Suprapubic skin (tissue), 3 donors: ENCODE measurements at regions not wholly inside any gene's neighbourhood (a gene's known extent, or its start where the extent isn't known, plus 50 kb on each side); places are given as distances from the start of the nearest gene placed in this dataset.

Source experiments
- EP300 ChIP-seq: sonication (generic); formaldehyde crosslinking; IDR thresholded peaks from one replicate; pipeline ENCODE4 v1.6.1; 2017; ENCODE audit warnings: antibody characterized with exemption
- POLR2A ChIP-seq, 2 donors: fragments of 450-650 bp; IDR thresholded peaks; one replicate each; pipeline ENCODE4 v1.6.1; 2017; ENCODE audit warnings: antibody characterized with exemption in 2 of 2, mild to moderate bottlenecking in 2 of 2, moderate library complexity in 2 of 2
- TF ChIP-seq, protein P1 (sequence below), 2 donors: fragments of 200-600 bp in 1 of 2; fragments of 450-650 bp in 1 of 2; sonication (generic) in 1 of 2; IDR thresholded peaks; one replicate each; pipeline ENCODE4 v1.5.1; 2016 to 2019; ENCODE audit warnings: antibody characterized with exemption in 2 of 2, mild to moderate bottlenecking in 1 of 2, moderate library complexity in 1 of 2

DNA sequence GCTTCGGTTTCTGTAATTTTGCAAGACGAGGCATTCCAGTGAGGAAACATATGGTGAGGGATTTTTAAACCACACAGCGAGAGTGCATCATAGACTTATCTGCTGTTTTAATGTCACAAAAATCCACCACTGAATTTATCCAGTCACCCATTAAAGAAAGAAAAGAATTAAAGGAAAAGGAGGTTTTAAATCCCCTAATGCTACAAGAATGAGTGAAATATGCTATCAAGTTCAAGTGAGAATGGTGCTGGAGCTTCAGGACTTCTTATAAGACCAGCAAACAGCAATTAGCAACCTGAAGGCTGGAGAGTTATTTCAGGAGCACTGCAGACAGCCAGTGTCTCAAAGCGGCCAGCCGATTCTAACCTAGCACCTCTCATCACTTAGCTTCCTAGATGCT lies 439.1 kb upstream of the MGMT start:
- TF ChIP-seq, protein P1, sequence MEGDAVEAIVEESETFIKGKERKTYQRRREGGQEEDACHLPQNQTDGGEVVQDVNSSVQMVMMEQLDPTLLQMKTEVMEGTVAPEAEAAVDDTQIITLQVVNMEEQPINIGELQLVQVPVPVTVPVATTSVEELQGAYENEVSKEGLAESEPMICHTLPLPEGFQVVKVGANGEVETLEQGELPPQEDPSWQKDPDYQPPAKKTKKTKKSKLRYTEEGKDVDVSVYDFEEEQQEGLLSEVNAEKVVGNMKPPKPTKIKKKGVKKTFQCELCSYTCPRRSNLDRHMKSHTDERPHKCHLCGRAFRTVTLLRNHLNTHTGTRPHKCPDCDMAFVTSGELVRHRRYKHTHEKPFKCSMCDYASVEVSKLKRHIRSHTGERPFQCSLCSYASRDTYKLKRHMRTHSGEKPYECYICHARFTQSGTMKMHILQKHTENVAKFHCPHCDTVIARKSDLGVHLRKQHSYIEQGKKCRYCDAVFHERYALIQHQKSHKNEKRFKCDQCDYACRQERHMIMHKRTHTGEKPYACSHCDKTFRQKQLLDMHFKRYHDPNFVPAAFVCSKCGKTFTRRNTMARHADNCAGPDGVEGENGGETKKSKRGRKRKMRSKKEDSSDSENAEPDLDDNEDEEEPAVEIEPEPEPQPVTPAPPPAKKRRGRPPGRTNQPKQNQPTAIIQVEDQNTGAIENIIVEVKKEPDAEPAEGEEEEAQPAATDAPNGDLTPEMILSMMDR (IDR thresholded peaks at IDR 0.05), result no peak
- TF ChIP-seq EP300, result no peak
- TF ChIP-seq POLR2A (IDR thresholded peaks at IDR 0.05), result no peak
